ENCODE measurements at regions not wholly inside any gene's neighbourhood (a gene's known extent, or its start where the extent isn't known, plus 50 kb on each side); places are given as distances from the start of the nearest gene placed in this dataset.
A peak's percentile ranks its signal among the peaks of the same experiment; 100 is the strongest.
"Not testable (repeated sequence)": the region's sequence is repeated elsewhere in the genome, so short reads cannot be mapped to it uniquely, and the experiment has no call there.

DNA sequence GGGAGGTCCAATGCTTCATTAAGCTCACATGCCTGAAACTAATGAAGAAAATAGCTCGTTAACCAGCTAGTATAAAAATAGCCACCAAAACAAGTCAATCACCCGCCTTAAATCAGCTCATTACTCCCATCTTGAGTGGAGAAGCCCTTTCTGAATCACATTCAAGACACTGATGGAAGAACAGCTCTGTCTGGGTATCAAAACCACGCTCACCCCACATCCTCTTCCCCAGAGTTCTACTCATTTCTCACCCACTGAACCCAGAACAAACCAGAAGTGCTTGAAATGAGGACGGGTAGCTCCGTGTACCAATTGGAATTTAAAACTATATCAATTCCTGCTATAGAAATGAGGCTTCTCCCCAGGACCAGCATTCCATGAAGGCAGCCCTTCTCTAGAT is 120.8 kb upstream of the CCZ1B start:
- H3K36me3 ChIP-seq (replicated peaks; ENCODE audit: low read depth, low read length); H2AFZ ChIP-seq (ENCODE audit: low read depth, low read length); H4K20me1 ChIP-seq (ENCODE audit: insufficient read depth, low read length); H3K27me3 ChIP-seq (ENCODE audit: low read depth, low read length); H3K9ac ChIP-seq (ENCODE audit: low read length); H3K4me3 ChIP-seq (ENCODE audit: low read length); H3K4me2 ChIP-seq (ENCODE audit: low read length); H3K9me3 ChIP-seq (ENCODE audit: insufficient read depth, low read length); H3K79me2 ChIP-seq (ENCODE audit: low read length); H3K27ac ChIP-seq (ENCODE audit: low read length); H3K4me1 ChIP-seq (ENCODE audit: low read length): not testable (repeated sequence)

GRCh38 chr7:6950231-6950630 is 124.2 kb upstream of the CCZ1B start:
- H3K27ac ChIP-seq (ENCODE audit: low read length); H3K4me1 ChIP-seq (ENCODE audit: low read length); H3K27me3 ChIP-seq (ENCODE audit: low read depth, low read length); H3K4me3 ChIP-seq (ENCODE audit: low read length); H2AFZ ChIP-seq (ENCODE audit: low read depth, low read length); H3K4me2 ChIP-seq (ENCODE audit: low read length); H4K20me1 ChIP-seq (ENCODE audit: insufficient read depth, low read length); H3K9me3 ChIP-seq (ENCODE audit: insufficient read depth, low read length); H3K36me3 ChIP-seq (replicated peaks; ENCODE audit: low read depth, low read length); H3K79me2 ChIP-seq (ENCODE audit: low read length); H3K9ac ChIP-seq (ENCODE audit: low read length): not testable (repeated sequence)

- not testable (repeated sequence) for H3K36me3 ChIP-seq (replicated peaks; ENCODE audit: low read depth, low read length); H3K27ac ChIP-seq (ENCODE audit: low read length); H4K20me1 ChIP-seq (ENCODE audit: insufficient read depth, low read length); H3K27me3 ChIP-seq (ENCODE audit: low read depth, low read length); H3K9ac ChIP-seq (ENCODE audit: low read length); H2AFZ ChIP-seq (ENCODE audit: low read depth, low read length); H3K4me1 ChIP-seq (ENCODE audit: low read length); H3K79me2 ChIP-seq (ENCODE audit: low read length); H3K4me2 ChIP-seq (ENCODE audit: low read length); H3K9me3 ChIP-seq (ENCODE audit: insufficient read depth, low read length); H3K4me3 ChIP-seq (ENCODE audit: low read length)
Measured at GRCh38 chr7:6951553-6951952, 125.5 kb upstream of the CCZ1B start.

DNA sequence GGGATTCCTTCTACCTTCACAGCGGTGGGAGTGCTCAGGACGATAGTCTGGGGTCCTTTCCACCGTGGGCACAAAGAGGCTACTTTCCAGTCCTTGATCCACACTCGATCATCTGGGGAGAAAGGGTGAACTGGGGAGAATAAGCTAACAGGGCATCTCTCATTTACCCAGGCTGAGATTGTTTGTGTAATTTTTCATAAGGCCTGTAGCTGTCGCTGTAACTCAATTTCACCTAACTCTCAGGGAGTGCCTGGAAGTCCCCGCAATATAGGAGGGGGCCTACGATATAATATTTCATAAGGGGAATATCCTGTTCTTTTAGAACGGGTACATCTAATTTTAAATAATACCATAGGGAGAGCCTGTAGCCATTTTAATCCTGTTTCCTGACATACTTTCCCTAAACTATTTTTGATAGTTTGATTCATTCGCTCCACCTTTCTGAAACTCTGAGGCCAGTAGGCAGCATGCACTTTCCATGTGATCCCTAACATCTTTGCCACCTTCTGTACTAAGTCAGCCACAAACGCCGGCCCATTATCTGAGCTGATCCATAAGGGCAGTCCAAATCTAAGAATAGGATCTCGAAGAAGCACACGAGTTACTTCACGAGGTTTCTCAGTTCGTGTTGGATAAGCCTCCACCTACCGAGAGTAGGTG is 127.2 kb upstream of the CCZ1B start:
- H4K20me1 ChIP-seq (ENCODE audit: insufficient read depth, low read length); H3K4me3 ChIP-seq (ENCODE audit: low read length); H3K36me3 ChIP-seq (replicated peaks; ENCODE audit: low read depth, low read length); H3K4me2 ChIP-seq (ENCODE audit: low read length); H3K79me2 ChIP-seq (ENCODE audit: low read length); H3K27ac ChIP-seq (ENCODE audit: low read length); H3K27me3 ChIP-seq (ENCODE audit: low read depth, low read length); H3K9ac ChIP-seq (ENCODE audit: low read length); H3K9me3 ChIP-seq (ENCODE audit: insufficient read depth, low read length); H3K4me1 ChIP-seq (ENCODE audit: low read length); H2AFZ ChIP-seq (ENCODE audit: low read depth, low read length): not testable (repeated sequence)
- TF ChIP-seq CTCF (IDR thresholded peaks at IDR 0.05; ENCODE audit: low read depth, low read length), result peak; percentile 15; the same call in 1 of the 2 replicates

GRCh38 chr7:6953798-6954181 is 127.7 kb upstream of the CCZ1B start:
- not testable (repeated sequence) for H3K9me3 ChIP-seq (ENCODE audit: insufficient read depth, low read length); H4K20me1 ChIP-seq (ENCODE audit: insufficient read depth, low read length); H3K27ac ChIP-seq (ENCODE audit: low read length); H3K4me1 ChIP-seq (ENCODE audit: low read length); H2AFZ ChIP-seq (ENCODE audit: low read depth, low read length); H3K9ac ChIP-seq (ENCODE audit: low read length); H3K79me2 ChIP-seq (ENCODE audit: low read length); H3K27me3 ChIP-seq (ENCODE audit: low read depth, low read length); H3K36me3 ChIP-seq (replicated peaks; ENCODE audit: low read depth, low read length); H3K4me2 ChIP-seq (ENCODE audit: low read length); H3K4me3 ChIP-seq (ENCODE audit: low read length)

DNA sequence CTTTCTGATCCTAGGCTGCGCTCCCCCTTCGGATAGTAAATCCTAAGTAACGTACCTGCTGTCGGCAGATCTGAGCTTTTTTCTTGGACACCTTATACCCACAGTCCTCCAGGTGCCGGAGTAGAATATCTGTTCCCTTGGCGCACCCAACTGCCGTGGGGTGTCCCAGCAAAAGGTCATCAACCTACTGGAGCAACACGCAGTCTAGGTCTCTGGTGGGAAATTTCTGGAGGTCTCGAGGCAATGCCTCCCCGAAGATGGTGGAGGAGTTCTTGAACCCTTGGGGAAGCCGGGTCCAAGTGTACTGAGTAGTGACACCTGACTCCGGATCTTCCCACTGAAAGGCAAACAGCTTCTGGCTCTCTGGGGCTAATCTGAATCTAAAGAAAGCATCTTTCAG is 129.3 kb upstream of the CCZ1B start:
- H2AFZ ChIP-seq (ENCODE audit: low read depth, low read length); H4K20me1 ChIP-seq (ENCODE audit: insufficient read depth, low read length); H3K9ac ChIP-seq (ENCODE audit: low read length): not testable (repeated sequence)

GRCh38 chr7:6955990-6956566 is 130.0 kb upstream of the CCZ1B start:
- not testable (repeated sequence) for H3K9me3 ChIP-seq (ENCODE audit: insufficient read depth, low read length); H3K4me2 ChIP-seq (ENCODE audit: low read length); H3K4me1 ChIP-seq (ENCODE audit: low read length); H3K9ac ChIP-seq (ENCODE audit: low read length); H2AFZ ChIP-seq (ENCODE audit: low read depth, low read length); H3K79me2 ChIP-seq (ENCODE audit: low read length); H3K36me3 ChIP-seq (replicated peaks; ENCODE audit: low read depth, low read length); H3K27ac ChIP-seq (ENCODE audit: low read length); H4K20me1 ChIP-seq (ENCODE audit: insufficient read depth, low read length); H3K4me3 ChIP-seq (ENCODE audit: low read length); H3K27me3 ChIP-seq (ENCODE audit: low read depth, low read length)

More for the DNA sequence above, 129.3 kb upstream of the CCZ1B start:
- not testable (repeated sequence) for H3K27ac ChIP-seq (ENCODE audit: low read length); H3K27me3 ChIP-seq (ENCODE audit: low read depth, low read length); H3K79me2 ChIP-seq (ENCODE audit: low read length); H3K4me2 ChIP-seq (ENCODE audit: low read length); H3K36me3 ChIP-seq (replicated peaks; ENCODE audit: low read depth, low read length); H3K4me1 ChIP-seq (ENCODE audit: low read length); H3K9me3 ChIP-seq (ENCODE audit: insufficient read depth, low read length); H3K4me3 ChIP-seq (ENCODE audit: low read length)

DNA sequence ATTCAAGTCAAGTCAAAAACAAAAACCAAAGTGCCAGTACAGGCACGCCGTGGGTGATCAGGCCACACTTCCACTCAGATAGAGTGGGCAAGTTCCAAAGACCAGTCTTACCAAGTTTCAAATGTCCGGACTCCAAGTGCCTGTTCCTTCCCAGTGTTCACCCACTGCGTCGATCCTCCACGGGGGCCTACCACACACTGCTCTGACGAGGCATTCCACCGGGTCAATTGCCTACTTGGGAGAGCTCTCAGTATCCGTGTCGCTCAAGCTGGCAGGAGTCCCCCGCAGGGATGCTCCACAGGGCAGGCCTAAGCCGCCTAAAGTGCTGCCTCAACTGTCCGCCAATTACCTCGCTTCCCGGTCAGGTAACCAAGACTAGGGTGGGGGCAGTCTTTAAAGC is 132.3 kb upstream of the CCZ1B start:
- not testable (repeated sequence) for H4K20me1 ChIP-seq (ENCODE audit: insufficient read depth, low read length); H3K36me3 ChIP-seq (replicated peaks; ENCODE audit: low read depth, low read length); H2AFZ ChIP-seq (ENCODE audit: low read depth, low read length); H3K79me2 ChIP-seq (ENCODE audit: low read length); H3K4me3 ChIP-seq (ENCODE audit: low read length); H3K9me3 ChIP-seq (ENCODE audit: insufficient read depth, low read length); H3K27me3 ChIP-seq (ENCODE audit: low read depth, low read length); H3K4me1 ChIP-seq (ENCODE audit: low read length); H3K27ac ChIP-seq (ENCODE audit: low read length); H3K9ac ChIP-seq (ENCODE audit: low read length); H3K4me2 ChIP-seq (ENCODE audit: low read length)

- H3K4me3 ChIP-seq (ENCODE audit: low read length); H3K4me1 ChIP-seq (ENCODE audit: low read length); H3K27ac ChIP-seq (ENCODE audit: low read length); H4K20me1 ChIP-seq (ENCODE audit: insufficient read depth, low read length); H3K36me3 ChIP-seq (replicated peaks; ENCODE audit: low read depth, low read length); H2AFZ ChIP-seq (ENCODE audit: low read depth, low read length); H3K79me2 ChIP-seq (ENCODE audit: low read length); H3K9ac ChIP-seq (ENCODE audit: low read length); H3K9me3 ChIP-seq (ENCODE audit: insufficient read depth, low read length); H3K27me3 ChIP-seq (ENCODE audit: low read depth, low read length); H3K4me2 ChIP-seq (ENCODE audit: low read length): not testable (repeated sequence)
Measured at GRCh38 chr7:6959942-6960341, 133.9 kb upstream of the CCZ1B start.

All from OCI-LY3 (cell line).